Smooth muscle cell (in vitro differentiated cells): ENCODE measurements at regions not wholly inside any gene's neighbourhood (a gene's known extent, or its start where the extent isn't known, plus 50 kb on each side); places are given as distances from the start of the nearest gene placed in this dataset.

Experiments used
- DNase-seq: peaks from one replicate; lab custom pipeline; 2025; ENCODE audit not compliant: unreplicated experiment; lab: John Stamatoyannopoulos, UW
- H2AFZ ChIP-seq: fragments of 200-600 bp; sonication (generic); 2 replicates; pipeline ENCODE4 v1.6.0; 2016; ENCODE audit warnings: antibody characterized with exemption, low read depth, mild to moderate bottlenecking
- H3F3A ChIP-seq: fragments of 200-600 bp; sonication (generic); 2 replicates; pipeline ENCODE4 v1.6.0; 2017; ENCODE audit warnings: antibody characterized with exemption, low read depth
- H3K27ac ChIP-seq: fragments of 200-600 bp; sonication (generic); 2 replicates; pipeline ENCODE4 v1.5.1; 2016; ENCODE audit warnings: low read depth, mild to moderate bottlenecking
- H3K27me3 ChIP-seq: fragments of 200-600 bp; sonication (generic); 2 replicates; pipeline ENCODE4 v1.6.1; 2016; ENCODE audit warnings: low read depth, mild to moderate bottlenecking
- H3K36me3 ChIP-seq: fragments of 200-600 bp; sonication (generic); 2 replicates; pipeline ENCODE4 v1.5.1; 2016; ENCODE audit warnings: low read depth
- H3K4me1 ChIP-seq: fragments of 200-600 bp; sonication (generic); 2 replicates; pipeline ENCODE4 v1.5.1; 2016; ENCODE audit warnings: low read depth
- H3K4me2 ChIP-seq: fragments of 200-600 bp; sonication (generic); 2 replicates; pipeline ENCODE4 v1.6.0; 2016; ENCODE audit warnings: mild to moderate bottlenecking
- H3K4me3 ChIP-seq: fragments of 200-600 bp; sonication (generic); 2 replicates; pipeline ENCODE4 v1.5.1; 2016; ENCODE audit warnings: mild to moderate bottlenecking
- H3K79me2 ChIP-seq: fragments of 200-600 bp; sonication (generic); 2 replicates; pipeline ENCODE4 v1.6.0; 2016; ENCODE audit warnings: low read depth, mild to moderate bottlenecking
- H3K9ac ChIP-seq: fragments of 200-600 bp; sonication (generic); 2 replicates; pipeline ENCODE4 v1.6.0; 2016; ENCODE audit warnings: low read depth
- H3K9me3 ChIP-seq: fragments of 200-600 bp; sonication (generic); replicated peaks from 2 replicates; pipeline ENCODE4 v1.5.1; 2016; ENCODE audit warnings: low read depth
- H4K20me1 ChIP-seq: fragments of 200-600 bp; sonication (generic); 2 replicates; pipeline ENCODE4 v1.6.0; 2016; ENCODE audit warnings: low read depth
- WGBS: methylation state at CpG from one replicate; pipeline ENCODE4 v1.1.7; 2016; ENCODE audit warnings: low lambda C conversion rate; 5-methylcytosine and 5-hydroxymethylcytosine counted together
- TF ChIP-seq, protein P1 (sequence below): fragments of 200-600 bp; sonication (generic); IDR thresholded peaks from 2 replicates; pipeline ENCODE4 v1.5.1; 2017; ENCODE audit warnings: borderline replicate concordance, mild to moderate bottlenecking, antibody characterized with exemption; ENCODE audit not compliant: insufficient read depth, poor library complexity, severe bottlenecking

DNA sequence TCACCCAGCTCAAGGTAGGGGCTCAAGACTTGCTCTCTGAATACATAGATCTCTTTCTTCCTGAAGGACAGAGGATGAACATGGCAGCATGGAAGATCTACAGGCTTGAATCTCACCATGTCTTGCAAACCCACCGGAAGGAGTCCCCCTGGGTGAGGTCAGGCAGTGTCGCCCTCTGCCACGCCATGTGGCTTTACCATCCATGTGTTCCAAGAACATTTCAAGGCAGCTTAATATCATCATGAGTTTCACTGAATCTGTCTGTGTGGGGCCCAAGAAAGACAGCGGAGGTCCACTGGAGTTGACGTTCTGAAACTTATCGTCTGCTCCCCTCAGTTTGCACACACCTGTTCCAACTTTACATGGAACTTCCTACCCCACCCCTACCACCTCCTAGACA, 1202.6 kb downstream of the TBC1D22A start:
- H3K27ac ChIP-seq = no peak overlapping the region
- H4K20me1 ChIP-seq = no peaks in the 10 kb centered on the region
- H3K4me3 ChIP-seq = no peak overlapping the region
- no peaks in the 10 kb centered on the region for H3K27me3 ChIP-seq
- TF ChIP-seq, protein P1, sequence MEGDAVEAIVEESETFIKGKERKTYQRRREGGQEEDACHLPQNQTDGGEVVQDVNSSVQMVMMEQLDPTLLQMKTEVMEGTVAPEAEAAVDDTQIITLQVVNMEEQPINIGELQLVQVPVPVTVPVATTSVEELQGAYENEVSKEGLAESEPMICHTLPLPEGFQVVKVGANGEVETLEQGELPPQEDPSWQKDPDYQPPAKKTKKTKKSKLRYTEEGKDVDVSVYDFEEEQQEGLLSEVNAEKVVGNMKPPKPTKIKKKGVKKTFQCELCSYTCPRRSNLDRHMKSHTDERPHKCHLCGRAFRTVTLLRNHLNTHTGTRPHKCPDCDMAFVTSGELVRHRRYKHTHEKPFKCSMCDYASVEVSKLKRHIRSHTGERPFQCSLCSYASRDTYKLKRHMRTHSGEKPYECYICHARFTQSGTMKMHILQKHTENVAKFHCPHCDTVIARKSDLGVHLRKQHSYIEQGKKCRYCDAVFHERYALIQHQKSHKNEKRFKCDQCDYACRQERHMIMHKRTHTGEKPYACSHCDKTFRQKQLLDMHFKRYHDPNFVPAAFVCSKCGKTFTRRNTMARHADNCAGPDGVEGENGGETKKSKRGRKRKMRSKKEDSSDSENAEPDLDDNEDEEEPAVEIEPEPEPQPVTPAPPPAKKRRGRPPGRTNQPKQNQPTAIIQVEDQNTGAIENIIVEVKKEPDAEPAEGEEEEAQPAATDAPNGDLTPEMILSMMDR = no peak
- H3K4me1 ChIP-seq = no peaks in the 10 kb centered on the region
- WGBS = 94% methylated on average over 6 of the region's 6 CpGs
- H3F3A ChIP-seq = no peaks in the 10 kb centered on the region
- no peak for DNase-seq
- H3K9ac ChIP-seq = no peak overlapping the region
- H3K36me3 ChIP-seq = no peaks in the 10 kb centered on the region
- no peaks in the 10 kb centered on the region for H3K9me3 ChIP-seq
- no peaks in the 10 kb centered on the region for H3K79me2 ChIP-seq
- no peak overlapping the region for H3K4me2 ChIP-seq
- H2AFZ ChIP-seq = no peak overlapping the region

DNA sequence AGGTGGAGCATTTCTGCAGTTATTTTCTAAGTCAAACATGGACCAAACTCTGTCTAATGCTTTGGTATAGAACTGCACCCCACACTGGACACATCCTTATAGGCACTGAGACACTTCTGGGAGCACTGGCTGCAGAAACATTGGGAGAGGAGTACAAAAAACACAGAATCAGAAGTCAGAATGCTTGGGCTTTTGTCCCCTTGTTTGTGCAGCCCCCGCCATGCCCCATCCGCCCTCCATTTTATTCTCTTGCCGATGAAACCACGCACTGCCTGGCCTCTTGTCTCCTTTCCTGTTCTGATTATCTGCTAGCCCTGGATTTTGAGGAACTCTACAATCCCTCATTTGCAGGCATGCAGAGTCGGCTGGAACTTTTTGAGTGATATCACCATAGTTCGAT, 1201.2 kb downstream of the TBC1D22A start:
- Histone ChIP-seq H3K4me1 (no peaks in the 10 kb centered on the region), H3K27ac (no peak overlapping the region), H3K79me2 (no peaks in the 10 kb centered on the region), H3K4me3 (no peak overlapping the region), H3F3A (no peaks in the 10 kb centered on the region), H3K27me3 (no peaks in the 10 kb centered on the region), H4K20me1 (no peaks in the 10 kb centered on the region), H3K4me2 (no peak overlapping the region), H3K9ac (no peak overlapping the region), H2AFZ (no peak overlapping the region), H3K36me3 (no peaks in the 10 kb centered on the region), H3K9me3 (no peaks in the 10 kb centered on the region)
- DNase-seq = no peak
- TF ChIP-seq, protein P1 = no peak
- 80% methylated on average over 6 of the region's 6 CpGs for whole genome bisulfite sequencing

DNA sequence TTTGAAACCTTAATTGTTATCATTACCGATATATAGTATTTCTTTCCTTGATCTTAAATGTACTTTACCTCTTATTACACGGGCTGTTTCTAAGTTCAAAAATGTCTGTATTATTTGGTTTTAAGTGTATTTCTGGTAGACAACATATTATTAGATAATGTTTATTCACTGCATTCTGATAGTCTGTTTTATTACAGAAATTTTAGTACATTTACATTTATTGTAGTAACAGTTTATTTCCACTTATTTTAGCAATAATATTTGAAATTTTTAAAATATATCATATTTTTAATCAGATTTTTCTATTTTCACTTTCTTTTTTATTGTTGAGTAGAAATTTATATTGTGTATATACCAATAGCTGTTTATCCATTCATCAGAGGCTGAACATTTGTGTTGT, 1195.2 kb downstream of the TBC1D22A start:
- no peak overlapping the region for H2AFZ ChIP-seq
- H3K9ac ChIP-seq = no peak overlapping the region
- no peaks in the 10 kb centered on the region for H3K36me3 ChIP-seq
- H3K27me3 ChIP-seq = no peaks in the 10 kb centered on the region
- no peaks in the 10 kb centered on the region for H3F3A ChIP-seq
- H3K9me3 ChIP-seq = peaks cover 8% of the 10 kb centered on the region
- H3K79me2 ChIP-seq = no peaks in the 10 kb centered on the region
- H3K4me2 ChIP-seq = no peak overlapping the region
- H3K4me3 ChIP-seq = no peak overlapping the region
- no peaks in the 10 kb centered on the region for H3K4me1 ChIP-seq
- H3K27ac ChIP-seq = no peak overlapping the region
- 79% methylated on average over 2 of the region's 2 CpGs for WGBS
- TF ChIP-seq, protein P1 = no peak
- DNase-seq = no peak
- no peaks in the 10 kb centered on the region for H4K20me1 ChIP-seq

DNA sequence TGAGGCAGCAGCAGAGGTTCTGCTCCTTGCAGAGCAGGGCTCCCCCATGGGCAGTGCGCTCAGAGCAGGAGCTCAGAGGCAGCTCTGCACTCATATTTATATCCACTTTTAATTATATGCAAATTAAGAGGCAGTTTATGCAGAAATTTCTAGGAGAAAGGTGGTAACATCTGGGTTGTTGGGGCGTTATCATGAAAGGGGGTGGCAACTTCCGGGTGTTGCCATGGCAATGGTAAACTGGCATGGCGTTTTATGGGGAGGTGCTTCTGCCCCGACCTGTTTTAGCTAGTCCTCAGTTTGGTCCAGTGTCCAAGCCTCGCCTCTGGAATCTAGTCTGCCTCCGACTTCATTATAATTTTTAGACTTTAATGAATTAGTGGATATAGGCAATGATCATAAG, 1191.7 kb downstream of the TBC1D22A start:
- H3K27me3 ChIP-seq = no peaks in the 10 kb centered on the region
- no peaks in the 10 kb centered on the region for H3F3A ChIP-seq
- H3K27ac ChIP-seq = no peak overlapping the region
- H4K20me1 ChIP-seq = no peaks in the 10 kb centered on the region
- no peak overlapping the region for H3K4me3 ChIP-seq
- TF ChIP-seq, protein P1 = no peak
- no peaks in the 10 kb centered on the region for H3K36me3 ChIP-seq
- no peak overlapping the region for H3K9ac ChIP-seq
- peaks cover 8% of the 10 kb centered on the region for H3K9me3 ChIP-seq
- DNase-seq = no peak
- H2AFZ ChIP-seq = no peak overlapping the region
- 78% methylated on average over 7 of the region's 7 CpGs for WGBS
- H3K4me2 ChIP-seq = no peak overlapping the region
- no peaks in the 10 kb centered on the region for H3K4me1 ChIP-seq
- no peaks in the 10 kb centered on the region for H3K79me2 ChIP-seq
